ENCODE measurements at regions not wholly inside any gene's neighbourhood (a gene's known extent, or its start where the extent isn't known, plus 50 kb on each side); places are given as distances from the start of the nearest gene placed in this dataset.

DNA sequence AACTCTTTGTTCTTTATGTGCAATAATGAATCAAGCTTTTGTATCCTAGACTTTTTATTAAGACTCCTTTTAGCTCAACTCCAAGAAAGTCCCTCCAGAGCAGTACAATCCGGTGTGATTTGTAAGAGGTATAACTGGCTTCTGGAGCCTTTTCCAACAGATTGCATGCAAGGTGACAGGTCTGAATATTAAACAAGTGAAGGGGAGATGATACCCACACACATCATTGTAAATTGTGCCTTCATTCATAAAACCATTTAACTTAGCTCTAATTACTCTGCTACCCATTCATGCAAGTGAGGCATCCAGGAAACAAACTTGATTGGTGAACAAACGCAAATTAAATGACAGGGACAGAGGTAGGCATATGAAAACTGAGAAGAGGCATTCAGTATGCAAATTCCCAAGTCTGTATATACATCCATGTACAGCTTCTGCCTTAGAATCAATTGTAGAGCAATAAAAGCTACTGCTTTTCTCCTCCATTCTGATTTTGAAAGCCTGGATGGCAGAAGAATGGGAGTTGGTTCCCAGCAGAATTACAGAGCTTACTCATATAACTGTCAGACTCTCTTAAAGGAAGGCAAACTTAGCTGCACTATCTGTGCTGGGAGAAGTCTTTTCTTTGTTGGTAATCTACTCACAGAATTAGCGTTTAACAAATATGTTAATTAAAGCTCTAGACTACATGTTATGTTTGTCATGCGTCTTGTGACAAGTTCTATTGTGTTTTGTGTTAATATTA, 261.0 kb upstream of the CDH6 start:
- no peak for DNase-seq

- DNase-seq: no peak
Measured at GRCh38 chr5:30930736-30931135, 262.8 kb upstream of the CDH6 start.

GRCh38 chr5:30928956-30929355, 264.5 kb upstream of the CDH6 start:
- DNase-seq: no peak

DNA sequence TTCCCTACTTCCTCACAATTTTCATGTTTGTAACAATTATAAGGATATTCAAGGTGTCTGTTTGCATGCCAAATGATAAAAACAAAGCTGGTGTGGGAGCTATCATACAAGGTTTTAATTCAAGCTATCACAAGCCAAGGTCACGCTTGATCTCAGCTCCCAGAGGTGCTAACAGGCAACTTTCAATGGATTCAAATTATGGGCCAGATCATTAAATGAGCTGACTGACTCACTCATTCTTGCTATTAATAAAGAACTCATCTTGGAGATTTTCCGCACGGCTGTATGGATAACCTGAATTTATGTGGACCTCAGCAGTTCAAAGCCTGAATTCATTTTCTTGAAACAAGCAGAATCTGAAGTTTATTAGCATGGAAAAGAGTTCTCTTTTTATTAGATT, 267.3 kb upstream of the CDH6 start:
- DNase-seq: no peak

DNA sequence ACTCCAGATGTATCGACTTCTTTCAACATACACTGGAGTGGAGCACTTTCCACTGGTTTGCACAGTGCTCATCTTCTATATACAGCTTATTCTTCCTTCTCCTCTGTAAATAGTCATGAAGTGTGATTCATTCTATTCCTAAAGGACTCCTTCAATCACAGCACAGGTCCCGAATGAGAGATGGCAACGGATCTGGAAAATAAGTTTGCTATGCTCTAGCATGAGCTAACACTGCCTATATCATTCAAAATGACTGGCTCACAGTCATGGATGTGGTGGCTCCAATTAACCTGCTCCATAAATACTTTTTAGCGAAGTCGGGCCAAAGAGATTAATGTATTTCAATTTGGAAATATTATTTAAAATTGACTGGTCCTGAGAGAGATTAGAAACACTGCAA, 272.1 kb upstream of the CDH6 start:
- DNase-seq: no peak

GRCh38 chr5:30918171-30918570, 275.3 kb upstream of the CDH6 start:
- no peak for DNase-seq

- DNase-seq: no peak
Measured at GRCh38 chr5:30908356-30908755, 285.1 kb upstream of the CDH6 start.

- DNase-seq: no peak
Measured at GRCh38 chr5:30900367-30900766, 293.1 kb upstream of the CDH6 start.

DNA sequence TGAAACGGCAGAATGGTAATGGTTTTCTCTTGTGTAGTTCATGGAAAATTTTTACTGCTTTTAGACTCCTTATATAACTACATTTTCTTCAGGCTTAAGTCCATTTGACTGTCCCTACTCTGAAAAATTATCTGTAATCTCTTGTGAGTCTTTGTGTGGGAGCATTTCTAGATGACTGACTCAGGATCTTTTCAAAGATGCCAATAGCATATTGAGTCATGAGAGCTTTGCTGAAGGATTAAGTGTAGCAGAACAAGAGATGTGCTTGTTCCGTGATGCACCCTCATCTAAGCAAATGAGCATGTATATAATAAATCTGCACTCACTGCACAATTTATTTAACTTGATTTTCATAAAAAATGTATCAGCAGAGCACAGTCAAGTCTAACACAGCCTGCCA, 298.7 kb upstream of the CDH6 start:
- DNase-seq: no peak

DNA sequence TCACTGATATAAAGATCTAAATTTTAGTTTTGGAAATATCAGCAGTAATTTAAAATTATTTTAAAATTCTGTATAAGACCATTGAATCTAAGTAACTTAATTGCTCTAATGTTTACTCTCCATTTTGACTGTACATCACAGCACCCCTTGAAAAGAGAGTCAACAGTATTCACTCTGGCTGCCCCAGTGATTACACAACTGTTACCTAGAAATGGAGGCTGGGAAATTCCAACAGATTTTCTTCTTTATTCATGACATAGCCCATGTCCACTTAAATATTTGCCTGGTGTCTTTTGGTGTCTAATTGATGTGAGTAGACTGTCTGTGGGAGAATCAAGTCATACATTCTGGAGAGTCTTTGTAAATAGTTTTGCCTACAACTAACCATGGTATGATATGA, 301.8 kb upstream of the CDH6 start:
- DNase-seq: no peak

DNA sequence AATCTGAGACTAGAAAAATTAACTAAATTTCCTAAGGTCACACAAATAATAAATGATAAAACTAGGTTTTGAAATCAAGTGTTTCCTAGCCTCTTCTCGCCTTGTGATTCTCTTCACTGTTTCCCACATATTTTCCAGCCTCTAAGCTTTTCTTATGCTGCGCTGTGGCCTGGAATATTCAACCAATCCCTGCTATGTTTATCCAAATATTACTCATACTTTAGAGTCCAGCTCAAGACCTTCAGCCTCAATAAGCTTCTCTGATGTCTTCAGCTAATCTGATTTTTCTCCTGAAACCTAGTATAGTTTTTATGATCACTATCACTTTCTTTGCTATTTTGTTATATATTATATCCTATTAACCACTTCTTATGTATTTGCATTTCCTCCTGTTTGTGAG, 303.1 kb upstream of the CDH6 start:
- no peak for DNase-seq

GRCh38 chr5:30880514-30880913, 313.0 kb upstream of the CDH6 start:
- no peak for DNase-seq

- no peak for DNase-seq
Measured at GRCh38 chr5:30879887-30880286, 313.6 kb upstream of the CDH6 start.

DNA sequence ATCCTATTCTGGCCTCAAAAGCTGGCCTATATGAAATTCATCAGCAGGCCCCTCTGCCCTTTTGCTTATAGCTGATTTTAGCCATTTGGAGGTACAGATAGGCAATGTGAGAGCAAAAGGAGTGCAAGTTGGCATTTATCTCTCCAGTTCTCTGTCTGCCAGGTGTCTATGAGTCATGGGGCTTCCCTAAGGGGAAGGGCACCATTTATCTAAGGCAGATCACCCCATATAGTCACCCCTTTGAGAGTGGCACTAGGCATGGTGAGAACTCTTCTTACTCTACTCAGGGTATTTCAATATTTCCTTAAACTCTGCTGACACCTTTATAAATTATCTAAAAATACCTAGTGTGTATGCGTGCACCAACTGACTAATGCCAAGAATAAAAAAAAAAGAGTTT, 314.7 kb upstream of the CDH6 start:
- DNase-seq: no peak

DNA sequence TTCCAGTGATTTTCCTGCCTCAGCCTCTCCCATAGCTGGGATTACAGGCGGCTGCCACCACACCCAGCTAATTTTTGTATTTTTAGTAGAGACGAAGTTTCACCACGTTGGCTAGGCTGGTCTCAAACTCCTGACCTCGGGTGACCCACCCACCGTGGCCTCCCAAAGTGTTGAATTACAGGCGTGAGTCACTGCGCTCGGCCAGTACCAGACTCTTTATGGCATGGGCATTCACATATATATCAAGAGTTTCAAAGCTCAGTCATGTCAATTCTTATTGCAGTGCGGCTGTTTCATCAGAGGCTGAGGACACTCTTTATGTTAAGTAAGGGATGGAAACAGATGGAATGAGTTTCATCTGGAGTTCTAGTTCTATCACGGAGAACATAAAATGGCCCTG, 315.2 kb upstream of the CDH6 start:
- DNase-seq: no peak

DNA sequence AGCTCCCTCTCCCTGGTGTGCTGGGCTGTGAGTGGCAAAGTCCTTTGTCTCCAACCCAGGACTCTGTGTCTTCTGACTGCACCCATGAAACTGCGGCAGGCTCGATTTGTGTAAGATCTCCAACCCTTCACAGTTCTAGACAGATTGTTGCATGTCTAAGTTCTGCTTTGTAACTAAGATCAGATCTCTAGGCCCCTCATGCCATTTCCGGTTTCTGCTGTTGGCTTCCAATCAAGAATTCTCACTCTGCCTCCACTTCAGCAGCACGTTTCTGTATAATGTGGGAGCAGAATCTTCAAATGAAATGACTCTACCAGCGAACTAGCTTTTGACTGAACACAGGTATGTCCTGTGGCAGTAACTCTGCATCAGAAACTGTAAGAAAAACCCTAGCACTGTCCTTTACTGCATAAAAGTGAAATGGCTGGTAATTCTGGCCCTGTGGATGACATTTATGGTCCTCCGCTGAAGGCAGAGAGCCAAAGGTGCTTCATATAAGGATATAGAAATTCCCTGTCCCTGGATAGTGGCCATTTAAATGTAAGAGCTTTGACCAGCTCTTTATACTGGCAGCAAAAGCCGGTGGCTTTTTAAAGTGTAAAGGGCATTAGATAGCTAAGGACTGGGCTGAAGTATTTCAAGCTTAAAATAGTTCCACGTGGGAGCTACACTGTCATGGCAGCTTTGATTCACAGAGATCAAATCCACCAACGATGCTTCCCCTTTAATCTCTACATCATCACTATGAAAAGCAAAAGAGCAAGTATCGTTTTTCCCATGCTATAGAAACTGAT, 319.0 kb upstream of the CDH6 start:
- no peak for DNase-seq

GRCh38 chr5:30871196-30871595, 322.3 kb upstream of the CDH6 start:
- DNase-seq: no peak

GRCh38 chr5:30867711-30868110, 325.8 kb upstream of the CDH6 start:
- DNase-seq: no peak

DNA sequence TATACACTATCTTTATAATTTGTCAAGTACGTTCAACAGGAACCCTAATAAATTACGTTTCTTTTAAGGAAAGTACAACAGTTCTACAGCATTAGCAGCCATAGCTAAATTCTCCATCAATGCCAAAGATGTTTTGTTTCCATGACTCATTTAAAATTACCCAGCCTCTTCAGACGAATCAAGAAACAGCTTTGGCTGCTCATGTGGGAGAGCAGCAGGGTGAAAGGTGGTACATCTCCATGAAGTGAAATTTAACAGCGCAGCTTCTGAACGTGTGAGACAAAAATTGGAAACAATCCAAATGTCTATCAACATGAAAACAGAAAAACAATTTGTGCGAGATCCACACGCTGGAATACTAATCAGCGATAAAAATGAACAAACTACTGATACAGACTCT, 327.3 kb upstream of the CDH6 start:
- DNase-seq: no peak

- no peak for DNase-seq
Measured at GRCh38 chr5:30856242-30856641, 337.2 kb upstream of the CDH6 start.

GRCh38 chr5:30853158-30853557, 340.3 kb upstream of the CDH6 start:
- DNase-seq: no peak

DNA sequence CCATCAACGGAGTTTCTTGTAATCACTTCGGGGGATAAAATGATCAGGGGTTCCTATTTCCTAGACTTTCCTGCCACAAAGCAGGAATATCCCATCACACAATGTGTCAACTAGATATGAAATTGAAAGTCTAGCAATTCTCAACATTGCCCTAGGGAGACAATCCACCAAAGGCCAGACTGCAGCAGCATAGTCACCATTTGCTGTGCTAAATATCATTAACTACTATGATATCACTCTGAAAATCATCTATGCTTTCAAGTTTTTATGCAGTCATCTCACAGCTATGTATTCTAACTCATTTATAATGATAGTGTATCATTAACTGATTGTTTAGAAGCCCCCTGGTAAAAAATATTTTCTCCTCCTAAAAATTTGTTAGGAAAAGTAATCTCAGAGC, 342.6 kb upstream of the CDH6 start:
- DNase-seq: no peak

- no peak for DNase-seq
Measured at GRCh38 chr5:30849931-30850710, 343.4 kb upstream of the CDH6 start.

DNA sequence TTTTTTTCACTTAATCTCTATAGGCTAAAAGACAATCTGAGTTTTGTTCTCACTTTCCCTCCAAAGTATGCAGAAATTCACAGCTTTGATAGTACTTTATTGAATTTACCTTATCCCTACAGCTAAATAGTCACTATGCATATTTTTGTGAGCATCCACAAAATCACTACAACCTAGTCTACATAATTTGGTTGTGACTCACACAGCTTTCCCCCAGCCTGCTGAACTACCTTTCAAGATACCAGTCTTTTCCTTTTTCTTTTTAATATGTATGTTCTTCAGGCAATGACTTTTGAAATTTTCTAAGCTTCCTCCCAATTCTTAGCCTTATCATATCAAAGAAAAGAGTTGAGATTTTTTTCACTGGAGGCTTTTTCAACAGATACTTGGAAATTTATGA, 347.3 kb upstream of the CDH6 start:
- no peak for DNase-seq

Measured in effector CD8-positive, alpha-beta T cell (primary cell).